NCI-H2107 (cell line): ENCODE measurements at regions not wholly inside any gene's neighbourhood (a gene's known extent, or its start where the extent isn't known, plus 50 kb on each side); places are given as distances from the start of the nearest gene placed in this dataset.
"Not testable (repeated sequence)": the region's sequence is repeated elsewhere in the genome, so short reads cannot be mapped to it uniquely, and the experiment has no call there.

Experiments
- DNase-seq: peaks from one replicate; lab custom pipeline; 2025; lab: John Stamatoyannopoulos, UW

GRCh38 chr10:83517456-83517855 lies 621.9 kb upstream of the GHITM start:
- no peak for DNase-seq

GRCh38 chr10:83518779-83519178 lies 620.5 kb upstream of the GHITM start:
- DNase-seq: no peak

- not testable (repeated sequence) for DNase-seq
These were observed 618.9 kb upstream of the GHITM start for GRCh38 chr10:83520386-83520785.

- DNase-seq: no peak
These were observed 616.9 kb upstream of the GHITM start for GRCh38 chr10:83522456-83522855.

- DNase-seq: no peak
These were observed 616.4 kb upstream of the GHITM start for GRCh38 chr10:83522881-83523386.

GRCh38 chr10:83527934-83528333 lies 611.4 kb upstream of the GHITM start:
- DNase-seq: no peak

GRCh38 chr10:83533290-83533689 lies 606.0 kb upstream of the GHITM start:
- DNase-seq: no peak

- DNase-seq: no peak
These were observed 602.9 kb upstream of the GHITM start for GRCh38 chr10:83536426-83536825.

GRCh38 chr10:83538047-83538446 lies 601.3 kb upstream of the GHITM start:
- DNase-seq: no peak

GRCh38 chr10:83539528-83540308 lies 599.6 kb upstream of the GHITM start:
- DNase-seq: no peak

GRCh38 chr10:83541046-83541445 lies 598.3 kb upstream of the GHITM start:
- no peak for DNase-seq

- DNase-seq: no peak
These were observed 596.4 kb upstream of the GHITM start for GRCh38 chr10:83542774-83543411.

GRCh38 chr10:83543691-83544462 lies 595.4 kb upstream of the GHITM start:
- no peak for DNase-seq

GRCh38 chr10:83545901-83546391 lies 593.4 kb upstream of the GHITM start:
- DNase-seq: no peak

GRCh38 chr10:83551190-83551589 lies 588.1 kb upstream of the GHITM start:
- DNase-seq: not testable (repeated sequence)

GRCh38 chr10:83553366-83553765 lies 585.9 kb upstream of the GHITM start:
- DNase-seq: no peak

GRCh38 chr10:83555264-83555663 lies 584.0 kb upstream of the GHITM start:
- no peak for DNase-seq

- DNase-seq: no peak
These were observed 576.9 kb upstream of the GHITM start for GRCh38 chr10:83562381-83562780.

GRCh38 chr10:83564889-83565588 lies 574.3 kb upstream of the GHITM start:
- no peak for DNase-seq

GRCh38 chr10:83572036-83572435 lies 567.3 kb upstream of the GHITM start:
- no peak for DNase-seq

GRCh38 chr10:83574770-83575169 lies 564.5 kb upstream of the GHITM start:
- no peak for DNase-seq

- DNase-seq: no peak
These were observed 561.9 kb upstream of the GHITM start for GRCh38 chr10:83577421-83577820.
